K562 (cell line): ENCODE measurements at regions not wholly inside any gene's neighbourhood (a gene's known extent, or its start where the extent isn't known, plus 50 kb on each side); places are given as distances from the start of the nearest gene placed in this dataset.

Experiments used
- ATAC-seq: fragments of 200-7000 bp; cut with Tn5 transposase; 3 replicates; pipeline ENCODE4 v1.9.1; 2020; ENCODE audit warnings: moderate library complexity
- BruUV-seq: library from RNA; stranded (reverse); fragments of 400-500 nt; replicated peaks from 2 replicates; lab custom pipeline; 2021; lab: Mats Ljungman, UMichigan
- CTCF ChIA-PET: fragments of 300-600 bp; formaldehyde crosslinking; extraction: SDS; loops from one replicate; lab custom pipeline; 2021; ENCODE audit warnings: low intra/inter-chr PET ratio; lab: Yijun Ruan, JAX
- POLR2A ChIA-PET: fragments of 300-600, 350-650 bp; sonication (Branson Sonifier 250); formaldehyde crosslinking; extraction: SDS; loops from one replicate; lab custom pipeline; 2021; ENCODE audit warnings: antibody characterized with exemption, inconsistent platforms; lab: Yijun Ruan, JAX
- DNase-seq, 4 experiments: peaks; one replicate each; pipeline versions ENCODE4 v3.0.0 to v3.0.0-alpha.2; 2011 to 2018; ENCODE audit warnings: low spot score in 3 of 4, mixed read lengths in 3 of 4; ENCODE audit errors: extremely low read depth in 1 of 4
- FAIRE-seq: peaks from 2 replicates; lab custom pipeline; 2011; peaks lifted over from hg19 to GRCh38; lab: Jason Lieb, UNC
- H2AFZ ChIP-seq: 2 replicates; pipeline ENCODE4 v1.6.0; 2011; ENCODE audit warnings: low read depth, low read length, control low read depth, inconsistent platforms
- H3K27ac ChIP-seq: fragments of 200-600 bp; 3 replicates; pipeline ENCODE4 v1.8.0; 2011; ENCODE audit warnings: low read depth, mild to moderate bottlenecking, control low read depth, inconsistent platforms, low read length, moderate library complexity, mixed read lengths; ENCODE audit errors: extremely low read depth
- H3K27me3 ChIP-seq, 2 experiments: fragments of 300-600 bp in 1 of 2; 2 replicates in 1 of 2; 3 replicates in 1 of 2; pipeline versions ENCODE4 v1.6.0 to v1.8.0; 2011; ENCODE audit warnings: inconsistent platforms in 2 of 2, low read length in 2 of 2, mild to moderate bottlenecking in 1 of 2, mixed read lengths in 1 of 2, moderate library complexity in 1 of 2; ENCODE audit not compliant: control insufficient read depth in 2 of 2, insufficient read depth in 2 of 2
- H3K36me3 ChIP-seq: fragments of 300-600 bp; 3 replicates; pipeline ENCODE4 v1.8.0; 2011; ENCODE audit warnings: mild to moderate bottlenecking, low read length, inconsistent platforms; ENCODE audit not compliant: control insufficient read depth, insufficient read depth
- H3K4me1 ChIP-seq, 2 experiments: fragments of 200-600 bp in 1 of 2; replicated peaks in 1 of 2; 2 replicates in 1 of 2; 3 replicates in 1 of 2; pipeline versions ENCODE4 v1.5.1 to v1.8.0; 2011; ENCODE audit warnings: inconsistent platforms in 2 of 2, low read length in 2 of 2, mild to moderate bottlenecking in 1 of 2, mixed read lengths in 1 of 2, moderate library complexity in 1 of 2; ENCODE audit not compliant: control insufficient read depth in 2 of 2, insufficient read depth in 2 of 2
- H3K4me2 ChIP-seq: 2 replicates; pipeline ENCODE4 v1.6.1; 2011; ENCODE audit warnings: low read length, control low read depth, inconsistent platforms, mixed read lengths; ENCODE audit not compliant: insufficient read depth
- H3K4me3 ChIP-seq: fragments of 200-600 bp; sonication (generic), shearing (Covaris generic); 2 replicates; pipeline ENCODE4 v1.5.1; 2016; ENCODE audit warnings: control low read depth, inconsistent platforms
- H3K79me2 ChIP-seq: fragments of 200-600 bp; 3 replicates; pipeline ENCODE4 v1.8.0; 2011; ENCODE audit warnings: low read length, inconsistent platforms; ENCODE audit not compliant: control insufficient read depth, insufficient read depth
- H3K9ac ChIP-seq, 2 experiments: 2 replicates each; pipeline versions ENCODE4 v1.6.0 to v1.6.1; 2011; ENCODE audit warnings: low read depth in 2 of 2, low read length in 2 of 2, control low read depth in 1 of 2, inconsistent platforms in 1 of 2, mild to moderate bottlenecking in 1 of 2, mixed read lengths in 1 of 2; ENCODE audit not compliant: insufficient read depth in 1 of 2
- H3K9me1 ChIP-seq: one replicate; pipeline ENCODE4 v1.6.0; 2011; ENCODE audit warnings: inconsistent platforms, mild to moderate bottlenecking, low read length, moderate library complexity; ENCODE audit not compliant: control insufficient read depth, insufficient read depth
- H3K9me3 ChIP-seq: replicated peaks from 2 replicates; pipeline ENCODE4 v1.5.1; 2011; ENCODE audit warnings: low read depth, low read length, inconsistent platforms; ENCODE audit not compliant: control insufficient read depth, insufficient read depth
- H4K20me1 ChIP-seq: replicated peaks from 2 replicates; pipeline ENCODE4 v1.6.1; 2011; ENCODE audit warnings: low read length, inconsistent platforms, mixed read lengths; ENCODE audit not compliant: control insufficient read depth, insufficient read depth
- GTF2A2 ChIP-seq: IDR thresholded peaks from 2 replicates; pipeline ENCODE4 v1.6.1; 2016; ENCODE audit warnings: mild to moderate bottlenecking, missing genetic modification characterization, missing compliant biosample characterization
- IRF2 ChIP-seq: sonication (generic); formaldehyde crosslinking; IDR thresholded peaks from 2 replicates; pipeline ENCODE4 v1.8.1; 2022; ENCODE audit warnings: mild to moderate bottlenecking, missing genetic modification reagents
- KDM1A ChIP-seq, 2 experiments: fragments of 450-650 bp; IDR thresholded peaks; 2 replicates each; pipeline ENCODE4 v1.6.1; 2016; ENCODE audit warnings: mild to moderate bottlenecking in 2 of 2
- MAX ChIP-seq: sonication (generic); formaldehyde crosslinking; IDR thresholded peaks from 2 replicates; pipeline ENCODE4 v1.9.0; 2022; ENCODE audit warnings: mild to moderate bottlenecking, missing genetic modification reagents
- MECOM ChIP-seq: fragments of 250-450 bp; sonication (Bioruptor Pico); IDR thresholded peaks from 2 replicates; pipeline ENCODE4 v1.8.0; 2022; ENCODE audit warnings: inconsistent platforms
- MYNN ChIP-seq, 2 experiments: sonication (generic); formaldehyde crosslinking in 1 of 2; IDR thresholded peaks; 2 replicates each; pipeline versions ENCODE4 v1.5.0 to v1.6.1; 2016 to 2020; ENCODE audit warnings: antibody characterized with exemption in 1 of 2, missing genetic modification reagents in 1 of 2
- OTX1 ChIP-seq: fragments of 450-650 bp; formaldehyde crosslinking; IDR thresholded peaks from 2 replicates; pipeline ENCODE4 v1.4.0; 2022; ENCODE audit warnings: mild to moderate bottlenecking
- RCOR1 ChIP-seq, 2 experiments: IDR thresholded peaks; 2 replicates each; pipeline ENCODE4 v1.6.1; 2012; ENCODE audit warnings: low read depth in 2 of 2, low read length in 2 of 2, borderline replicate concordance in 1 of 2, improper control_type of control experiment in 1 of 2
- SAFB ChIP-seq: fragments of 200-400 bp; formaldehyde crosslinking; IDR thresholded peaks from 2 replicates; pipeline ENCODE4 v1.6.1; 2017; ENCODE audit warnings: low read depth, low read length, borderline replicate concordance
- STAT5A ChIP-seq: IDR thresholded peaks from 2 replicates; pipeline ENCODE4 v1.6.1; 2012; ENCODE audit warnings: low read length, inconsistent platforms, borderline replicate concordance
- THAP12 ChIP-seq: fragments of 250-450 bp; sonication (Bioruptor Pico); IDR thresholded peaks from 2 replicates; pipeline ENCODE4 v1.9.0; 2021; ENCODE audit warnings: mild to moderate bottlenecking, inconsistent platforms
- ZNF174 ChIP-seq: fragments of 250-450 bp; sonication (Bioruptor Pico); IDR thresholded peaks from 2 replicates; pipeline ENCODE4 v1.4.0; 2020; ENCODE audit warnings: mild to moderate bottlenecking
- ZNF184 ChIP-seq: sonication (generic); formaldehyde crosslinking; IDR thresholded peaks from 2 replicates; pipeline ENCODE4 v1.5.0; 2020; ENCODE audit warnings: missing genetic modification reagents
- ZNF311 ChIP-seq: fragments of 250-450 bp; sonication (Bioruptor Pico); IDR thresholded peaks from 2 replicates; pipeline ENCODE4 v1.4.0; 2020; ENCODE audit warnings: mild to moderate bottlenecking, moderate library complexity
- ZNF347 ChIP-seq: fragments of 450-650 bp; formaldehyde crosslinking; IDR thresholded peaks from 2 replicates; pipeline ENCODE4 v1.4.0; 2020; ENCODE audit warnings: low read depth, mild to moderate bottlenecking, moderate library complexity
- ZNF644 ChIP-seq: fragments of 200-800 bp; sonication (Bioruptor generic); IDR thresholded peaks from 2 replicates; pipeline ENCODE4 v1.6.1; 2016; ENCODE audit warnings: low read depth, missing genetic modification characterization, missing compliant biosample characterization
- WGBS: fragments of 100-300 bp; shearing (Covaris generic); methylation state at CpG from one replicate; pipeline ENCODE4 v1.1.6; 2016; ENCODE audit warnings: low coverage, mixed read lengths; ENCODE audit not compliant: insufficient coverage; ENCODE audit errors: missing lambda C conversion rate; 5-methylcytosine and 5-hydroxymethylcytosine counted together
- in situ Hi-C: fragments of 300-500 bp; cut with MboI; formaldehyde crosslinking; loops from 4 replicates; pipeline ENCODE4 v1.15.0; 2018; ENCODE audit warnings: inconsistent platforms, mixed read lengths
- intact Hi-C: fragments of 100-400 bp; cut with micrococcal nuclease; formaldehyde crosslinking; loops from 2 replicates; pipeline ENCODE4 v1.14.2; 2022
- TF ChIP-seq, protein P1 (sequence below): fragments of 450-650 bp; IDR thresholded peaks from 2 replicates; pipeline ENCODE4 v1.7.0; 2016; ENCODE audit warnings: borderline replicate concordance
- TF ChIP-seq, protein P2 (sequence below): fragments of 450-650 bp; IDR thresholded peaks from 2 replicates; pipeline ENCODE4 v1.6.1; 2014; ENCODE audit warnings: low read depth, mild to moderate bottlenecking, moderate library complexity, borderline replicate concordance

DNA sequence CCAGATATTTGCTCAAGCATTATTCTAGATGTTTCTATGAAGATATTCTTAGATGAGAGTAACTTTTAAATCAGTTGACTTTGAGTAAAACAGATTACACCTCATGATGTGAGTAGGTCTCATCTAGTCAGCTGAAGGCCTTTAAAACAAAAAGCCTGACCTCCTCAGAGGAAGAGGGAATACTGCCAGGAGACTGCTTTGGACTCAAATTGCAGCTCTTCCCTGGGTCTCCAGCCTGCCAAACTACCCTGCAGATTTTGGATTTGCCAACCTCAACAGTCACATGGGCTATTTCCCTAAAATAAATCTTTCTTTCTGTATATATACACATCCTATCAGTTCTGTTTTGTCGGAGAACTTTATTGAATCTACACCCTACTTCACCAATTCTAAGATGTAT lies 182.5 kb upstream of the TENT5A start:
- ChIA-PET CTCF (no interaction called here), POLR2A (no interaction called here)
- no peaks in the 10 kb centered on the region for H3K9me3 ChIP-seq
- peaks cover 0 to 24% of the 10 kb centered on the region in 2 experiments; a peak in 3 of 5 replicates for H3K4me1 ChIP-seq
- no peaks in the 10 kb centered on the region for H3K79me2 ChIP-seq
- H3K27ac ChIP-seq = no peak overlapping the region
- no peaks in the 10 kb centered on the region for H3K27me3 ChIP-seq
- ATAC-seq = no peak
- no peak overlapping the region for H3K4me2 ChIP-seq
- intact Hi-C loops (no loop called here), in situ Hi-C loops (no loop called here)
- no peak for DNase-seq
- H3K9ac ChIP-seq = no peak overlapping the region
- WGBS = 38% methylated on average over 1 of the region's 1 CpG
- no peak for TF ChIP-seq ZNF347 (CRISPR knock-in tag)
- TF ChIP-seq ZNF644 (tag) = no peak
- no peak for TF ChIP-seq MAX (CRISPR knock-in tag)
- no peak for TF ChIP-seq IRF2
- TF ChIP-seq KDM1A (IDR thresholded peaks at IDR 0.05) = no peak
- TF ChIP-seq, protein P1, sequence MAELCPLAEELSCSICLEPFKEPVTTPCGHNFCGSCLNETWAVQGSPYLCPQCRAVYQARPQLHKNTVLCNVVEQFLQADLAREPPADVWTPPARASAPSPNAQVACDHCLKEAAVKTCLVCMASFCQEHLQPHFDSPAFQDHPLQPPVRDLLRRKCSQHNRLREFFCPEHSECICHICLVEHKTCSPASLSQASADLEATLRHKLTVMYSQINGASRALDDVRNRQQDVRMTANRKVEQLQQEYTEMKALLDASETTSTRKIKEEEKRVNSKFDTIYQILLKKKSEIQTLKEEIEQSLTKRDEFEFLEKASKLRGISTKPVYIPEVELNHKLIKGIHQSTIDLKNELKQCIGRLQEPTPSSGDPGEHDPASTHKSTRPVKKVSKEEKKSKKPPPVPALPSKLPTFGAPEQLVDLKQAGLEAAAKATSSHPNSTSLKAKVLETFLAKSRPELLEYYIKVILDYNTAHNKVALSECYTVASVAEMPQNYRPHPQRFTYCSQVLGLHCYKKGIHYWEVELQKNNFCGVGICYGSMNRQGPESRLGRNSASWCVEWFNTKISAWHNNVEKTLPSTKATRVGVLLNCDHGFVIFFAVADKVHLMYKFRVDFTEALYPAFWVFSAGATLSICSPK = no peak
- no peak for TF ChIP-seq GTF2A2 (tag)
- TF ChIP-seq ZNF311 = no peak
- TF ChIP-seq SAFB = no peak
- TF ChIP-seq THAP12 = no peak
- TF ChIP-seq MECOM (CRISPR knock-in tag) = no peak
- no peak for TF ChIP-seq RCOR1 (IDR thresholded peaks at IDR 0.05; ENCODE audit: borderline replicate concordance in 1 of 2, low read depth in 2 of 2, low read length in 2 of 2)
- no peak for TF ChIP-seq MYNN (IDR thresholded peaks at IDR 0.05)
- TF ChIP-seq MYNN (CRISPR knock-in tag; IDR thresholded peaks at IDR 0.05) = no peak
- TF ChIP-seq ZNF184 (CRISPR knock-in tag) = no peak
- no peak for TF ChIP-seq ZNF174 (CRISPR knock-in tag)
- TF ChIP-seq OTX1 (CRISPR knock-in tag) = no peak
- TF ChIP-seq, protein P2, sequence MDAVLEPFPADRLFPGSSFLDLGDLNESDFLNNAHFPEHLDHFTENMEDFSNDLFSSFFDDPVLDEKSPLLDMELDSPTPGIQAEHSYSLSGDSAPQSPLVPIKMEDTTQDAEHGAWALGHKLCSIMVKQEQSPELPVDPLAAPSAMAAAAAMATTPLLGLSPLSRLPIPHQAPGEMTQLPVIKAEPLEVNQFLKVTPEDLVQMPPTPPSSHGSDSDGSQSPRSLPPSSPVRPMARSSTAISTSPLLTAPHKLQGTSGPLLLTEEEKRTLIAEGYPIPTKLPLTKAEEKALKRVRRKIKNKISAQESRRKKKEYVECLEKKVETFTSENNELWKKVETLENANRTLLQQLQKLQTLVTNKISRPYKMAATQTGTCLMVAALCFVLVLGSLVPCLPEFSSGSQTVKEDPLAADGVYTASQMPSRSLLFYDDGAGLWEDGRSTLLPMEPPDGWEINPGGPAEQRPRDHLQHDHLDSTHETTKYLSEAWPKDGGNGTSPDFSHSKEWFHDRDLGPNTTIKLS = no peak
- TF ChIP-seq STAT5A = no peak
- no peak for FAIRE-seq
- H3K9me1 ChIP-seq = no peaks in the 10 kb centered on the region
- no TSS peak for BruUV-seq
- H3K36me3 ChIP-seq = no peaks in the 10 kb centered on the region
- H3K4me3 ChIP-seq = no peak overlapping the region
- H4K20me1 ChIP-seq = no peaks in the 10 kb centered on the region
- no peak overlapping the region for H2AFZ ChIP-seq
